ENCODE measurements at regions not wholly inside any gene's neighbourhood (a gene's known extent, or its start where the extent isn't known, plus 50 kb on each side); places are given as distances from the start of the nearest gene placed in this dataset.

DNA sequence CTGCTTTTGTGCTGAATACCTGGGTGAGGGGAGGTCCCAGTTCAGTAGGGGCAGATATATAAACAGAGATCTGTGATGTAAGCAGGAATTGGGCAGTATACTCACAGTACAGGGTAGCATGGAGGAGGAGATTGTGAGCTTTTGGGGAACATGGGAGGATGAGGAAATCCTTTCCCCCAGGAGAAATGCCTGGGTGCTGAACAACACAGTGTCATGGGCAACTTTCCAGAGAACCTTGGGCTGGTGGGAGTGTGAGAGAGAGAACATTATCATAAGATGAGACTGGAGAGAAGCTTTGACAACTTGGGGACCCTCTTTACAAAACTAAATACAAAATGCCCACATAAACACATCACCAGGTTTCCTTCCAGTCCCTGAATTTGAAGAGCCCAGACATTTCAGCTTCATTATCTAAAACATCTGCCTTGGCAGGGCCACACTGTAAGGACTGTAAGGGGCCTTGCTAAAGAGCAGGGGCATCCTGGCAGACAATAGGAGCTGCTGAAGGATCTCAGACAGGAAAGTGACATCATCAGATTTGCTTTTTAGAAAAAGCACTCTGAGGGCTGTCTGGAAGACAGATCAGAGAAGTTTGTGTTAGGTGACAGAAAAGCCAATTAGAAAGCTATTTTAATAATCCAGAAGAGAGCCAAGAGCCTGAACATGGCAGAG, 105.1 kb upstream of the FOXN2 start:
- peaks cover 0 to 10% (median 0%) of the 10 kb centered on the region in 3 donors for H3K4me1 ChIP-seq
- H3K27me3 ChIP-seq, result no peaks in the 10 kb centered on the region
- H3K36me3 ChIP-seq, result no peaks in the 10 kb centered on the region
- TF ChIP-seq, protein P1, sequence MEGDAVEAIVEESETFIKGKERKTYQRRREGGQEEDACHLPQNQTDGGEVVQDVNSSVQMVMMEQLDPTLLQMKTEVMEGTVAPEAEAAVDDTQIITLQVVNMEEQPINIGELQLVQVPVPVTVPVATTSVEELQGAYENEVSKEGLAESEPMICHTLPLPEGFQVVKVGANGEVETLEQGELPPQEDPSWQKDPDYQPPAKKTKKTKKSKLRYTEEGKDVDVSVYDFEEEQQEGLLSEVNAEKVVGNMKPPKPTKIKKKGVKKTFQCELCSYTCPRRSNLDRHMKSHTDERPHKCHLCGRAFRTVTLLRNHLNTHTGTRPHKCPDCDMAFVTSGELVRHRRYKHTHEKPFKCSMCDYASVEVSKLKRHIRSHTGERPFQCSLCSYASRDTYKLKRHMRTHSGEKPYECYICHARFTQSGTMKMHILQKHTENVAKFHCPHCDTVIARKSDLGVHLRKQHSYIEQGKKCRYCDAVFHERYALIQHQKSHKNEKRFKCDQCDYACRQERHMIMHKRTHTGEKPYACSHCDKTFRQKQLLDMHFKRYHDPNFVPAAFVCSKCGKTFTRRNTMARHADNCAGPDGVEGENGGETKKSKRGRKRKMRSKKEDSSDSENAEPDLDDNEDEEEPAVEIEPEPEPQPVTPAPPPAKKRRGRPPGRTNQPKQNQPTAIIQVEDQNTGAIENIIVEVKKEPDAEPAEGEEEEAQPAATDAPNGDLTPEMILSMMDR (IDR thresholded peaks at IDR 0.05), result no peak
- TF ChIP-seq EP300 (IDR thresholded peaks at IDR 0.05) (no peak), POLR2A (IDR thresholded peaks at IDR 0.05) (no peak), POLR2AphosphoS5 (IDR thresholded peaks at IDR 0.05) (no peak)
- no peak for ATAC-seq
- H3K9me3 ChIP-seq, result no peaks in the 10 kb centered on the region
- H3K4me3 ChIP-seq, result no peak overlapping the region
- no peak overlapping the region for H3K27ac ChIP-seq

DNA sequence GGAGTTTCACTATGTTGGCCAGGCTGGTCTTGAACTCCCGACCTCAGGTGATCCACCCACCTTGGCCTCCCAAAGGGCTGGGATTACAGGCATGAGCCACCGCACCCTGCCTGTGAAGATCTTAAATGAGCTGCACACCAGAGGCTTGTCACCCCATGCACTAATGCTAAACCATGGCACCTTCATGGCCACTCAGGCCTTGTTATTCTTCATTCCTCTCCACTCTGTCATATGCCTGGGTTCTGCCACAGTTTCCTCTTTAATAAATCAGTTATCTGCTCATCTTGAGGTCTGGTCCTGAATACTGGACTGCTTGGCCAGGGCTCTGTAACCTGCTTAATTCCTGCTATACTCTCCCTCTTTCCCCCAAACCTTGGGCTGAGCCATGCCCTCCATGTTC, 104.3 kb upstream of the FOXN2 start:
- H3K36me3 ChIP-seq, result no peaks in the 10 kb centered on the region
- no peak overlapping the region for H3K27ac ChIP-seq
- H3K9me3 ChIP-seq, result no peaks in the 10 kb centered on the region
- peaks cover 0 to 10% (median 0%) of the 10 kb centered on the region in 3 donors for H3K4me1 ChIP-seq
- 60 to 100% methylated on average over 1 of the region's 2 CpGs for WGBS, 2 donors (ENCODE audit: low coverage in 1 of 2)
- no peaks in the 10 kb centered on the region for H3K27me3 ChIP-seq
- no peak for ATAC-seq
- H3K4me3 ChIP-seq, result no peak overlapping the region
- no peak for TF ChIP-seq POLR2AphosphoS5 (IDR thresholded peaks at IDR 0.05)
- TF ChIP-seq POLR2A (IDR thresholded peaks at IDR 0.05), result no peak
- TF ChIP-seq, protein P1 (IDR thresholded peaks at IDR 0.05), result no peak
- TF ChIP-seq EP300 (IDR thresholded peaks at IDR 0.05), result no peak

DNA sequence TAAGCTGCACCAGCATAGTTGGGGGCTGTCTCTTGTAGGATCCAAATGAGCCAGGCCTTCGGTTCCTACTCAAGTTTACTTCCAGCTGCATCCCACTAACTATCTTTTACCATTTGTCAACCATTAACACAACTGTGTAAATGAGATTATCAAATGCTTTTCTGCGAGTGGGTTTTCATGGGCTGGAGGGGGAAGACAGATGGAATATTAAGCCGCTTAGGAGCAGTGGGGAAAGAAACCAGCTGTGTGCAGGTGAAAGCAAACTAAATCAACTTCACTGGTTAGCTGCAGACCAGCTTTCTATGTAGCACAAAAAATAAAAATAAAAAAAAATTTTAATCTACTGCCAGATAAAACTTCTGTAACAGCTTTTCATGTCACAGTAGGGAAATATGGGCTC, 100.8 kb upstream of the FOXN2 start:
- ATAC-seq, result no peak
- 52 to 58% methylated on average over 2 to 3 of the region's 3 CpGs for WGBS, 2 donors (ENCODE audit: low coverage in 1 of 2)
- H3K27me3 ChIP-seq, result no peaks in the 10 kb centered on the region
- H3K4me1 ChIP-seq, result peaks cover 0 to 7% (median 0%) of the 10 kb centered on the region in 3 donors
- H3K36me3 ChIP-seq, result no peaks in the 10 kb centered on the region
- no peaks in the 10 kb centered on the region for H3K9me3 ChIP-seq
- TF ChIP-seq POLR2AphosphoS5 (IDR thresholded peaks at IDR 0.05), result no peak
- TF ChIP-seq, protein P1 (IDR thresholded peaks at IDR 0.05), result no peak
- no peak for TF ChIP-seq EP300 (IDR thresholded peaks at IDR 0.05)
- no peak for TF ChIP-seq POLR2A (IDR thresholded peaks at IDR 0.05)
- no peak overlapping the region for H3K4me3 ChIP-seq
- H3K27ac ChIP-seq, result no peak overlapping the region

DNA sequence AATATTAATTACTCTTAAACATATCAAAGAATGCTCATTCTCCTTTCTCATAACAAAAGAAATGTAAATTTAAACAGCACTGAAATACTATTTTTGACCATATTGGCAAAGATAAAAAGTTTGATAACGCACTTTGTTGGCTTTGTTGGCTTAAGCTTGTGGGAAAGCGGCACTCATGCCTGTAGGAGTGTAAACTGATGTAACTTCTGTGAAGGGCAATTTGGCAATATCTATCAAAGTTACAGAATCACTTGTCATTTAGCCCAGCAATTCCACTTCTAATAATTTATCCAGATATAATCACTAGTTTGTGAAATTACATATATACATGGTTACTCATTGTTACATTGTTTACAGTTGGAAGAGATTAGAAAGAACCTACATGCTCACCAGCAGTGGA, 96.3 kb upstream of the FOXN2 start:
- Histone ChIP-seq H3K9me3 (no peaks in the 10 kb centered on the region), H3K4me3 (no peak overlapping the region), H3K27ac (no peak overlapping the region), H3K4me1 (no peaks in the 10 kb centered on the region), H3K27me3 (no peaks in the 10 kb centered on the region), H3K36me3 (no peaks in the 10 kb centered on the region)
- 84 to 89% methylated on average over 2 of the region's 2 CpGs for WGBS, 2 donors (ENCODE audit: low coverage in 1 of 2)
- ATAC-seq, result no peak
- TF ChIP-seq POLR2AphosphoS5 (IDR thresholded peaks at IDR 0.05) (no peak), EP300 (IDR thresholded peaks at IDR 0.05) (no peak), POLR2A (IDR thresholded peaks at IDR 0.05) (no peak)
- TF ChIP-seq, protein P1 (IDR thresholded peaks at IDR 0.05), result no peak

DNA sequence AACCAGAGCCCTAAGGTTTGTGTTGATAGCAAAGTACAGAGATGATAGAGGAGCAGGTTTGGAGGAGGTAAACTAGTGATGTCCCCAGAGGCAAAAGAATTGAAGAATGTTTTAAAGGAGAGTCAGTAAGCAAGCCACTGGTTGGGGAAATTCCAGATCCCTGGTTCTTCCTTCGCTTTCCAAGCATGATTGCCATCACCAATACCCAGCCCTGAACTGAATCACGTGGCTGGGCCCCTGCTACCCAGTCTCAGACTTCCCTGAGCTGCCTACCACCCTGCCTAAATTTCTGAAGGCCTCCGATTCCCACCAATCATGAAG, 95.3 kb upstream of the FOXN2 start:
- Histone ChIP-seq H3K9me3 (no peaks in the 10 kb centered on the region), H3K27ac (no peak overlapping the region), H3K4me3 (no peak overlapping the region), H3K27me3 (no peaks in the 10 kb centered on the region), H3K4me1 (no peaks in the 10 kb centered on the region), H3K36me3 (no peaks in the 10 kb centered on the region)
- TF ChIP-seq POLR2A (IDR thresholded peaks at IDR 0.05) (no peak), POLR2AphosphoS5 (IDR thresholded peaks at IDR 0.05) (no peak), EP300 (IDR thresholded peaks at IDR 0.05) (no peak)
- TF ChIP-seq, protein P1 (IDR thresholded peaks at IDR 0.05), result no peak
- no peak for ATAC-seq
- 100% methylated on average over 1 of the region's 3 CpGs; no CpG with 5 or more reads in 1 of the 2 donors for WGBS, 2 donors (ENCODE audit: low coverage in 1 of 2)
